HEK293 (cell line): ENCODE measurements at regions not wholly inside any gene's neighbourhood (a gene's known extent, or its start where the extent isn't known, plus 50 kb on each side); places are given as distances from the start of the nearest gene placed in this dataset.
A peak's percentile ranks its signal among the peaks of the same experiment; 100 is the strongest.

Experiments
- CTCF ChIA-PET: fragments of 350-600 bp; formaldehyde crosslinking; extraction: SDS; loops from one replicate; lab custom pipeline; 2021; ENCODE audit warnings: antibody characterized with exemption; lab: Yijun Ruan, JAX
- POLR2A ChIA-PET: fragments of 300-600 bp; formaldehyde crosslinking; extraction: SDS; loops from one replicate; lab custom pipeline; 2020; ENCODE audit warnings: antibody characterized with exemption, inconsistent platforms; lab: Yijun Ruan, JAX
- H3K27ac ChIP-seq: fragments of 200-500 bp; sonication (Bioruptor generic); 2 replicates; pipeline ENCODE4 v1.5.1; 2014; ENCODE audit warnings: low read depth, low read length, control low read depth, inconsistent platforms; ENCODE audit errors: extremely low read depth
- H3K36me3 ChIP-seq, 2 experiments: fragments of 200-500 bp in 1 of 2; sonication (Bioruptor generic) in 1 of 2; 1 replicate in 1 of 2; 2 replicates in 1 of 2; pipeline ENCODE4 v1.5.1; 2014 to 2017; ENCODE audit warnings: inconsistent platforms in 2 of 2, low read length in 2 of 2; ENCODE audit not compliant: control insufficient read depth in 2 of 2, insufficient read depth in 1 of 2
- H3K4me1 ChIP-seq: fragments of 200-500 bp; sonication (Bioruptor generic); 2 replicates; pipeline ENCODE4 v1.5.1; 2014; ENCODE audit warnings: mild to moderate bottlenecking, low read length, inconsistent platforms; ENCODE audit not compliant: control insufficient read depth, insufficient read depth
- H3K4me3 ChIP-seq: 2 replicates; pipeline ENCODE4 v1.5.1; 2011; ENCODE audit warnings: low read depth, mild to moderate bottlenecking, control low read depth, low read length, moderate library complexity
- H3K9me3 ChIP-seq: fragments of 200-500 bp; sonication (Bioruptor generic); 2 replicates; pipeline ENCODE4 v1.5.1; 2014; ENCODE audit warnings: low read depth, low read length, inconsistent platforms; ENCODE audit not compliant: control insufficient read depth, insufficient read depth
- EGR2 ChIP-seq: fragments of 450-650 bp; formaldehyde crosslinking; IDR thresholded peaks from 2 replicates; pipeline ENCODE4 v1.5.1; 2016; ENCODE audit warnings: low read depth, missing biosample characterization, missing genetic modification characterization
- FEZF1 ChIP-seq: fragments of 450-650 bp; formaldehyde crosslinking; IDR thresholded peaks from 2 replicates; pipeline ENCODE4 v1.5.1; 2016; ENCODE audit warnings: missing biosample characterization, missing genetic modification characterization
- GLI4 ChIP-seq: fragments of 450-650 bp; formaldehyde crosslinking; IDR thresholded peaks from 2 replicates; pipeline ENCODE4 v1.5.1; 2016; ENCODE audit warnings: missing biosample characterization, missing genetic modification characterization
- PRDM1 ChIP-seq: fragments of 450-650 bp; formaldehyde crosslinking; IDR thresholded peaks from 2 replicates; pipeline ENCODE4; 2016; ENCODE audit warnings: missing biosample characterization, missing genetic modification characterization
- SP7 ChIP-seq: fragments of 450-650 bp; formaldehyde crosslinking; IDR thresholded peaks from 2 replicates; pipeline ENCODE4 v1.5.1; 2016; ENCODE audit warnings: missing biosample characterization, missing genetic modification characterization
- YY2 ChIP-seq: fragments of 450-650 bp; formaldehyde crosslinking; IDR thresholded peaks from 2 replicates; pipeline ENCODE4 v1.5.1; 2016; ENCODE audit warnings: missing biosample characterization, missing genetic modification characterization
- ZBTB17 ChIP-seq: fragments of 450-650 bp; formaldehyde crosslinking; IDR thresholded peaks from 2 replicates; pipeline ENCODE4 v1.5.1; 2016; ENCODE audit warnings: missing biosample characterization, missing genetic modification characterization
- ZNF132 ChIP-seq: fragments of 450-650 bp; formaldehyde crosslinking; IDR thresholded peaks from 2 replicates; pipeline ENCODE4 v1.5.1; 2017; ENCODE audit warnings: missing biosample characterization, missing genetic modification characterization, borderline replicate concordance
- ZNF155 ChIP-seq: fragments of 450-650 bp; formaldehyde crosslinking; IDR thresholded peaks from 2 replicates; pipeline ENCODE4 v1.5.1; 2016; ENCODE audit warnings: missing biosample characterization, missing genetic modification characterization
- ZNF2 ChIP-seq: fragments of 450-650 bp; formaldehyde crosslinking; IDR thresholded peaks from 2 replicates; pipeline ENCODE4 v1.5.1; 2016; ENCODE audit warnings: missing biosample characterization, missing genetic modification characterization
- ZNF366 ChIP-seq: fragments of 450-650 bp; formaldehyde crosslinking; conservative IDR thresholded peaks from 2 replicates; pipeline ENCODE4 v1.5.1; 2016; ENCODE audit warnings: missing biosample characterization, missing genetic modification characterization
- ZNF544 ChIP-seq: fragments of 450-650 bp; formaldehyde crosslinking; IDR thresholded peaks from 2 replicates; pipeline ENCODE4 v1.5.0; 2017; ENCODE audit warnings: missing biosample characterization, missing genetic modification characterization
- ZNF624 ChIP-seq: fragments of 450-650 bp; formaldehyde crosslinking; IDR thresholded peaks from 2 replicates; pipeline ENCODE4 v1.5.1; 2017; ENCODE audit warnings: missing biosample characterization, missing genetic modification characterization
- ZNF660 ChIP-seq: fragments of 450-650 bp; IDR thresholded peaks from 2 replicates; pipeline ENCODE4 v1.5.1; 2018; ENCODE audit warnings: missing biosample characterization, mild to moderate bottlenecking, missing genetic modification characterization
- ZNF76 ChIP-seq: fragments of 450-650 bp; formaldehyde crosslinking; IDR thresholded peaks from 2 replicates; pipeline ENCODE4; 2016; ENCODE audit warnings: low read depth, missing biosample characterization, missing genetic modification characterization, borderline replicate concordance
- ZNF785 ChIP-seq: fragments of 450-650 bp; formaldehyde crosslinking; IDR thresholded peaks from 2 replicates; pipeline ENCODE4 v1.5.1; 2016; ENCODE audit warnings: missing biosample characterization, missing genetic modification characterization
- ZNF791 ChIP-seq: fragments of 450-650 bp; formaldehyde crosslinking; IDR thresholded peaks from 2 replicates; pipeline ENCODE4 v1.5.1; 2016; ENCODE audit warnings: missing biosample characterization, missing genetic modification characterization
- ZNF830 ChIP-seq: fragments of 450-650 bp; IDR thresholded peaks from 2 replicates; pipeline ENCODE4 v1.5.0; 2018; ENCODE audit warnings: missing biosample characterization, missing genetic modification characterization, low read depth, mild to moderate bottlenecking, moderate library complexity
- ZNF843 ChIP-seq: fragments of 450-650 bp; formaldehyde crosslinking; IDR thresholded peaks from 2 replicates; pipeline ENCODE4 v1.5.1; 2016; ENCODE audit warnings: missing biosample characterization, missing genetic modification characterization
- ZSCAN23 ChIP-seq: fragments of 450-650 bp; formaldehyde crosslinking; IDR thresholded peaks from 2 replicates; pipeline ENCODE4 v1.5.1; 2016; ENCODE audit warnings: missing biosample characterization, missing genetic modification characterization
- ZSCAN30 ChIP-seq: fragments of 450-650 bp; IDR thresholded peaks from 2 replicates; pipeline ENCODE4 v1.5.1; 2018; ENCODE audit warnings: missing biosample characterization, mild to moderate bottlenecking, missing genetic modification characterization, moderate library complexity
- TF ChIP-seq, protein P1 (sequence below): fragments of 450-650 bp; formaldehyde crosslinking; IDR thresholded peaks from 2 replicates; pipeline ENCODE4 v1.5.1; 2016; ENCODE audit warnings: missing biosample characterization, missing genetic modification characterization
- TF ChIP-seq, protein P2 (sequence below): fragments of 450-650 bp; formaldehyde crosslinking; IDR thresholded peaks from 2 replicates; pipeline ENCODE4 v1.5.0; 2017; ENCODE audit warnings: missing biosample characterization, missing genetic modification characterization, borderline replicate concordance
- TF ChIP-seq, protein P3 (sequence below): fragments of 450-650 bp; formaldehyde crosslinking; IDR thresholded peaks from 2 replicates; pipeline ENCODE4 v1.5.1; 2016; ENCODE audit warnings: missing biosample characterization, missing genetic modification characterization
- TF ChIP-seq, protein P4 (sequence below): fragments of 450-650 bp; formaldehyde crosslinking; IDR thresholded peaks from 2 replicates; pipeline ENCODE4 v1.5.1; 2016; ENCODE audit warnings: missing biosample characterization, missing genetic modification characterization
- TF ChIP-seq, protein P5 (sequence below): fragments of 450-650 bp; formaldehyde crosslinking; IDR thresholded peaks from 2 replicates; pipeline ENCODE4 v1.5.1; 2016; ENCODE audit warnings: missing biosample characterization, missing genetic modification characterization

DNA sequence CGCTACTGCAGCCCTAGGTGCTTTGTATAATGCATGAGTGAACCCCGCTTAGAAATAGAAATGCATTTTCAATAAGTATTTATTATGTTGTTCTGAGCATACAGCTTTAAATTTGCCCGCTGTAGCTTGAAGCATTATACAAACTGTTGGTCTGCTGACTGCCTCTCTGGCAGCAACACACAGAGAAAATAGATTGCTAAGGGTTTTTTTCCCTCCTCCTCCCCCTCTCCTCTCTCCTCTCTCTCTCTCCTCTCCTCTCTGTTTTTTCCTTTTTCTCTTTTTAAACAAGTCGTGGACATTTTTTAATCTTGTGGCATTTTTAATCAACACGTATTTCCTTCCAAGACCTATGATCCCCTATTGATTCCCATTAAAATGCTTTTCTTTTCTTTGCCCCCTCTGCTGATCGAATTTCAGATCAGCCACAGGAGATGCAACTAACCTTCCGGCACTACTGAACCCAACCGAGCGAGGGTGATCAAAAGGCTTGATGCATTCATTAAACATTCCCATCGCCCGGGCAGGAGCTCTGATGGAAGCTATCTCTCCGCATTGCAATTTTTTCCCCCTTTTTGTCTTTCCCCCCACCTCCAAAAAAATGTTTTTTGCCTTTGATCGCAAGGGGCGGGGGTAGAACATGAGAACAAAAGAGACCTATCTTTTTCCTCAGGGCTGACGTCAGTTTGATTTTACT is 90.7 kb upstream of the ARID1B start (continued):
- TF ChIP-seq ZSCAN30 (no peak), ZNF366 (peak; percentile 91), ZNF660 (tag by site-specific recombination) (peak; percentile 45; the same call in 1 of the 2 replicates), YY2 (tag by site-specific recombination) (no peak), ZNF155 (tag by site-specific recombination) (no peak), ZNF76 (peak; percentile 18; the same call in 1 of the 2 replicates), GLI4 (tag by site-specific recombination) (no peak), ZBTB17 (tag by site-specific recombination) (peak; percentile 99), ZNF2 (tag by site-specific recombination) (no peak), SP7 (tag by site-specific recombination) (peak; percentile 33), EGR2 (no peak), ZNF544 (tag by site-specific recombination) (no peak), PRDM1 (tag by site-specific recombination) (peak; percentile 91)
- TF ChIP-seq, protein P1, sequence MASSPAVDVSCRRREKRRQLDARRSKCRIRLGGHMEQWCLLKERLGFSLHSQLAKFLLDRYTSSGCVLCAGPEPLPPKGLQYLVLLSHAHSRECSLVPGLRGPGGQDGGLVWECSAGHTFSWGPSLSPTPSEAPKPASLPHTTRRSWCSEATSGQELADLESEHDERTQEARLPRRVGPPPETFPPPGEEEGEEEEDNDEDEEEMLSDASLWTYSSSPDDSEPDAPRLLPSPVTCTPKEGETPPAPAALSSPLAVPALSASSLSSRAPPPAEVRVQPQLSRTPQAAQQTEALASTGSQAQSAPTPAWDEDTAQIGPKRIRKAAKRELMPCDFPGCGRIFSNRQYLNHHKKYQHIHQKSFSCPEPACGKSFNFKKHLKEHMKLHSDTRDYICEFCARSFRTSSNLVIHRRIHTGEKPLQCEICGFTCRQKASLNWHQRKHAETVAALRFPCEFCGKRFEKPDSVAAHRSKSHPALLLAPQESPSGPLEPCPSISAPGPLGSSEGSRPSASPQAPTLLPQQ, result 0 out of 2 replicates have a peak, but pooled peaks have one; percentile 61
- TF ChIP-seq, protein P2, sequence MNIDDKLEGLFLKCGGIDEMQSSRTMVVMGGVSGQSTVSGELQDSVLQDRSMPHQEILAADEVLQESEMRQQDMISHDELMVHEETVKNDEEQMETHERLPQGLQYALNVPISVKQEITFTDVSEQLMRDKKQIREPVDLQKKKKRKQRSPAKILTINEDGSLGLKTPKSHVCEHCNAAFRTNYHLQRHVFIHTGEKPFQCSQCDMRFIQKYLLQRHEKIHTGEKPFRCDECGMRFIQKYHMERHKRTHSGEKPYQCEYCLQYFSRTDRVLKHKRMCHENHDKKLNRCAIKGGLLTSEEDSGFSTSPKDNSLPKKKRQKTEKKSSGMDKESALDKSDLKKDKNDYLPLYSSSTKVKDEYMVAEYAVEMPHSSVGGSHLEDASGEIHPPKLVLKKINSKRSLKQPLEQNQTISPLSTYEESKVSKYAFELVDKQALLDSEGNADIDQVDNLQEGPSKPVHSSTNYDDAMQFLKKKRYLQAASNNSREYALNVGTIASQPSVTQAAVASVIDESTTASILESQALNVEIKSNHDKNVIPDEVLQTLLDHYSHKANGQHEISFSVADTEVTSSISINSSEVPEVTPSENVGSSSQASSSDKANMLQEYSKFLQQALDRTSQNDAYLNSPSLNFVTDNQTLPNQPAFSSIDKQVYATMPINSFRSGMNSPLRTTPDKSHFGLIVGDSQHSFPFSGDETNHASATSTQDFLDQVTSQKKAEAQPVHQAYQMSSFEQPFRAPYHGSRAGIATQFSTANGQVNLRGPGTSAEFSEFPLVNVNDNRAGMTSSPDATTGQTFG (tag by site-specific recombination), result no peak

DNA sequence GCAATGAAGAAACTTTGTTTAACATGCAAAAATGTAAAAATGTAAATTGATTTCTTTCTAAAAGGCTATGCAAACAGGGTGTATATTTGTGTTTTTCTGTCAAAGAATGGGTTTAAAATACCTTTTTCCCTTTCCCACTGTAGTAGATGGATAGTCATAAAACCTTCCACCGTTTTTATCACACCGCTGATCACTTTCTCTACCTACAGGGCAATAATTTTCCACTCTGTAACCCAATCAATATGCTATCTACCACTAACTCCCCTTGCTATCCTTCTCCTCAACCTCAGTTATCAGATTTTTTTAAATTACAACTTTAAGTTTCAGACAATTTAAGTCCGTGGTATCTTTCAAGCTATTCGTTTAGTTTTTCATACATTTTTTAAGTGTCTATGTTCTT is 91.4 kb upstream of the ARID1B start:
- CTCF ChIA-PET, result no interaction called here
- POLR2A ChIA-PET, result interaction anchor here (1.1 to 2.1 kb wide), 2 partner anchors 94 to 122 kb away, joined by 3 to 8 read pairs; no protein-coding TSS in a partner anchor
- Histone ChIP-seq H3K9me3 (no peaks in the 10 kb centered on the region), H3K4me1 (peaks cover 3% of the 10 kb centered on the region; the same call in 1 of the 2 replicates), H3K27ac (peak overlapping the region; percentile 92; the same call in 1 of the 2 replicates), H3K36me3 (no peaks in the 10 kb centered on the region), H3K4me3 (peak overlapping the region; percentile 83)
- TF ChIP-seq ZNF791, result no peak
- no peak for TF ChIP-seq ZNF132
- no peak for TF ChIP-seq ZNF624 (tag by site-specific recombination)
- TF ChIP-seq ZNF830 (tag by site-specific recombination), result no peak

DNA sequence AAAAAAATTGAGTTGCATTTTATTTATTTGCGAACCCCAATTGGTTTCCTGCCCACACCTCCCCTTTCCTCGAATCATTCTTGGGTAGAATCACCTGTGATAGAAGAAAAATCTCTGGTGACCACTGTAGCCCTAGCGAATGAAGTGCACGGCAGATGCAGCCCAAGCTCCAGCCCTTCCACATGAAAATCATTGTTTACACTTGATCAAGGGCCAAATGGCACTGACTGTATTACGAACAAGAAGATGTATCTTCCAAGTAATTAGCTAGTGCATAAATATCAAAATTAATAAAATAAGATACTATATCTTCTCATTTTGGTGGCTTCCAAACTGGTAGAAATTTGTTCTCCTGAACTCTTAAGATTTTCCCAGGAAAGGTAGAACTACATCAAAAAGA is 93.4 kb upstream of the ARID1B start:
- Histone ChIP-seq H3K27ac (no peak overlapping the region), H3K9me3 (no peaks in the 10 kb centered on the region), H3K4me3 (no peak overlapping the region), H3K4me1 (peaks cover 3% of the 10 kb centered on the region; the same call in 1 of the 2 replicates), H3K36me3 (no peaks in the 10 kb centered on the region)
- POLR2A ChIA-PET, result no interaction called here
- CTCF ChIA-PET, result interaction anchor here (0.7 to 1.3 kb wide), 2 partner anchors 9 to 25 kb away, joined by 3 to 5 read pairs; no protein-coding TSS in a partner anchor
- TF ChIP-seq, protein P3, sequence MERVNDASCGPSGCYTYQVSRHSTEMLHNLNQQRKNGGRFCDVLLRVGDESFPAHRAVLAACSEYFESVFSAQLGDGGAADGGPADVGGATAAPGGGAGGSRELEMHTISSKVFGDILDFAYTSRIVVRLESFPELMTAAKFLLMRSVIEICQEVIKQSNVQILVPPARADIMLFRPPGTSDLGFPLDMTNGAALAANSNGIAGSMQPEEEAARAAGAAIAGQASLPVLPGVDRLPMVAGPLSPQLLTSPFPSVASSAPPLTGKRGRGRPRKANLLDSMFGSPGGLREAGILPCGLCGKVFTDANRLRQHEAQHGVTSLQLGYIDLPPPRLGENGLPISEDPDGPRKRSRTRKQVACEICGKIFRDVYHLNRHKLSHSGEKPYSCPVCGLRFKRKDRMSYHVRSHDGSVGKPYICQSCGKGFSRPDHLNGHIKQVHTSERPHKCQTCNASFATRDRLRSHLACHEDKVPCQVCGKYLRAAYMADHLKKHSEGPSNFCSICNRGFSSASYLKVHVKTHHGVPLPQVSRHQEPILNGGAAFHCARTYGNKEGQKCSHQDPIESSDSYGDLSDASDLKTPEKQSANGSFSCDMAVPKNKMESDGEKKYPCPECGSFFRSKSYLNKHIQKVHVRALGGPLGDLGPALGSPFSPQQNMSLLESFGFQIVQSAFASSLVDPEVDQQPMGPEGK (tag by site-specific recombination), result no peak
- TF ChIP-seq, protein P4, sequence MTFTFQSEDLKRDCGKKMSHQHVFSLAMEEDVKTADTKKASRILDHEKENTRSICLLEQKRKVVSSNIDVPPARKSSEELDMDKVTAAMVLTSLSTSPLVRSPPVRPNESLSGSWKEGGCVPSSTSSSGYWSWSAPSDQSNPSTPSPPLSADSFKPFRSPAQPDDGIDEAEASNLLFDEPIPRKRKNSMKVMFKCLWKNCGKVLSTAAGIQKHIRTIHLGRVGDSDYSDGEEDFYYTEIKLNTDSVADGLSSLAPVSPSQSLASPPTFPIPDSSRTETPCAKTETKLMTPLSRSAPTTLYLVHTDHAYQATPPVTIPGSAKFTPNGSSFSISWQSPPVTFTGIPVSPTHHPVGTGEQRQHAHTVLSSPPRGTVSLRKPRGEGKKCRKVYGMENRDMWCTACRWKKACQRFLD (tag by site-specific recombination), result no peak
- TF ChIP-seq FEZF1 (no peak), ZNF785 (tag by site-specific recombination) (no peak), ZNF843 (tag by site-specific recombination) (no peak), ZSCAN23 (tag by site-specific recombination) (no peak)
- TF ChIP-seq, protein P5, sequence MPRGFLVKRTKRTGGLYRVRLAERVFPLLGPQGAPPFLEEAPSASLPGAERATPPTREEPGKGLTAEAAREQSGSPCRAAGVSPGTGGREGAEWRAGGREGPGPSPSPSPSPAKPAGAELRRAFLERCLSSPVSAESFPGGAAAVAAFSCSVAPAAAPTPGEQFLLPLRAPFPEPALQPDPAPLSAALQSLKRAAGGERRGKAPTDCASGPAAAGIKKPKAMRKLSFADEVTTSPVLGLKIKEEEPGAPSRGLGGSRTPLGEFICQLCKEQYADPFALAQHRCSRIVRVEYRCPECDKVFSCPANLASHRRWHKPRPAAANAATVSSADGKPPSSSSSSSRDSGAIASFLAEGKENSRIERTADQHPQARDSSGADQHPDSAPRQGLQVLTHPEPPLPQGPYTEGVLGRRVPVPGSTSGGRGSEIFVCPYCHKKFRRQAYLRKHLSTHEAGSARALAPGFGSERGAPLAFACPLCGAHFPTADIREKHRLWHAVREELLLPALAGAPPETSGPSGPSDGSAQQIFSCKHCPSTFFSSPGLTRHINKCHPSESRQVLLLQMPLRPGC (tag by site-specific recombination), result no peak
